COLO829 (cell line): ENCODE measurements at regions not wholly inside any gene's neighbourhood (a gene's known extent, or its start where the extent isn't known, plus 50 kb on each side); places are given as distances from the start of the nearest gene placed in this dataset.

Source experiments
- DNase-seq: peaks from one replicate; pipeline ENCODE4 v3.0.0; 2012; ENCODE audit warnings: low spot score

DNA sequence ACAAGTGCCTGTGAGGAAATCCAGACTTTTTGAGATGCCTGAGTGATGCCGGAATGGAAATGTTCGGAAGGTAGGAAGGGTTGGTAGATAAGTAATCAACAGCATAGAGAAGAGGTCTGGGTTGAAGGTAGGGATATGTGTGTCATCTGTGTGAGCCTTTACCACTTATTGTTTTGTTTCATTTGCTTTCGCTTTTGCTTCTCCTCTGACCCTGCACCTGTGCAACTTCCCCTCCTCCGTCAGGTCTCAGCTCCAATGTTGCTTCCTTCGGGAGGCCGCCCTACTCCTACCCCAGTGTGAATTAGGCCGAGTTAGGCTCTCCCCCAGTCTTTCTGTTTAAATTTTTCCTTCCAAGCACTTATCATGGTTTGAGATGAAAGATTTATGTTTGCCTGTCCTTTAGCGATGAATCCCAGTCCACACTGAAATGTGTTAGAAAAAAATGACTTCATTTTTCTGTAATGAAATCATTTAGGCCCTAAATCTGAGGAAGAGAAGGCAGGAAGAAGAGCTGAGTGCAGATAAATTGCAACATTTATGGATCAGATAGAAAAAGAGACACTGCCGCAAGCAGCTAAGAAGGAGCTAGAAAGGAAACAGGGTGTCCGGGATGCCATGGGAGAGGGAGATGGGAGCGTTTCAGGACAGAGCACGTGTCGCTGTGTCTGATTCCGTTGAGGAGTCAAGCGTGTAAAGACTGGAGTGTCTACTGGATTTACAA, 139.6 kb upstream of the PELI1 start:
- no peak for DNase-seq

DNA sequence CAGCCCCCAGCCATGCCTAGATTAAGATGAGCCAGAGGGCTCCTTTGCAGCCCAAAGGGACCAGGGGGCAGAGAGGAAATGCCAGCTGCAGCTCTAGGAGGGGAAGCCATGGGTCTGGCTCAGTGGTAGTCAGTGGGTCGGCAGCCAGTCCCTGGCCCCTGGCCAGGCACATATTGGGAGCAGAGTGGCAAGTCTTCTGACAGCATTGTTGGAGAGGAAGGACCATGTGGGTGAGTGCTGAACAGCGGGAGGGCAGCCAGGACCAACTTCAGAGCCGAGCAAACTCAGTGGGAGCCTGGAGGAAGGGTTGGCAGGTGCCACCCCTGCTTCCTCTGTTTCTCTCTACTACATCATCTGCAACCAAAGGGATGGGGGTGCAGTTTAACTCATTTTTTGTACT, 140.5 kb upstream of the PELI1 start:
- DNase-seq: no peak

DNA sequence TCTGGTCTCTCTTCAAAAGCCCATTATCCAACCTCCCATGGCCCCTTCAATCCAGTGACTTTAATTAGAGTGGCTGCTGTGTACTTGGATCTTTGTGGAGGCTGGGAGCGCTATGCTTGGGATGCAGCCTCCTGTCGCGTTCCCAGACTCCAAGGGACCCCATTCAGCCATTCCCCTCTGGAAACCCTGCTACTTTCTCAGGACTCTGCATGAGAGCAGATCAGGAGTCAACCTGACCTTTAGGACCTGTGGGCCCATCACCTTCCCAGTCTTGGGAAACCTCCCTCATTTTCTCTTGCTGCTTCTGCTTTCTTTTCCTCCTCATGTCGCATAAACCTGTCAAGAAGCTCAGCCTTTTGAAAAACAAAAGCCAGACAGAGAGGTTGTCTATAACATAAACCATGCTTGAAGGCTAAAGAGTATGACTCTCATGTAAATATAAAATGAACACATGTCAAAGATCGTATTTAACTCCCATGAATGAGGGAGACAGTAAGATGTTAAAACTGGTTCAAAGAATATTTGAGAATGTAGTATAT, 143.1 kb upstream of the PELI1 start:
- no peak for DNase-seq

DNA sequence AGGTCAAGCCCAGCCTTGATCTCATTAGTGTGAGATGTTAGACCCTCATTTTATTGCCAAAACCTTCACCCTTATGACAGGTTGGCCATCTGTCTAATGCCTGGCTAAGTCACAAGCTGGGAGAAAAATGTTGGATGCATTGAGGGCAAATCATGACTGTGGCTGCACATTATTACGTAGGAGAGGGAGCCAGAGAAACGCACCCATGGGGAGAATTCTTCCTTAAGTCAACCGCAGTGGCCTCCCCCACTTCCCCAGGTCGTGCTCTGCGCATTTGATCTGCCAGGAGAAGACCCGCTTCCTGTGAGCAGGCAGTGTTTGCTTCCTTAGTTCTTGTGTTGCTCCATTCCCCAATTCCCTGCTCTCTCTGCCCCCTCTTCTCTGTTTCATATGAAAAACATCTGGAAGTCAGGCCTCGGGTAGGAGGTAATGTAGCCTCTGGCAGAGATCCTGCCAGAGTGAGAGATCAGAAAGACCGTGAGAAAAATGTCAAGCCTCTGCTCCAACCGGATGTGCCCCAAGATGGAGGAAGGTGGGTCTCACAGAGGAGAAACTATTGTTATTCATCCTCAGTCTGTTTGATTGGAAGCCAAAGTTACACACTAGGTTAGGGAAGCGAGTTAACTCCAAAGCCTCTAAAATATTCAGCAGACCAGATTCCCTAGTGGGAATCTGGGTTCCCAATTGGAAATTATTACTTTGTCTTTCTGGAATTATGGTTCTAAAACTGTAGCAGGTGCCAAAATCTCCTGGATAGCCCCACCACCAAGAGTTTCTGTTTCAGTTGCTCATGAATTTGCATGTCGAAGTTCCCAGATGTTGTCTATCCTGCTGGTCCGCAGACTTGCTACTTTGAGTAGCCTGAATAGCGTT, 144.3 kb upstream of the PELI1 start:
- DNase-seq: no peak

DNA sequence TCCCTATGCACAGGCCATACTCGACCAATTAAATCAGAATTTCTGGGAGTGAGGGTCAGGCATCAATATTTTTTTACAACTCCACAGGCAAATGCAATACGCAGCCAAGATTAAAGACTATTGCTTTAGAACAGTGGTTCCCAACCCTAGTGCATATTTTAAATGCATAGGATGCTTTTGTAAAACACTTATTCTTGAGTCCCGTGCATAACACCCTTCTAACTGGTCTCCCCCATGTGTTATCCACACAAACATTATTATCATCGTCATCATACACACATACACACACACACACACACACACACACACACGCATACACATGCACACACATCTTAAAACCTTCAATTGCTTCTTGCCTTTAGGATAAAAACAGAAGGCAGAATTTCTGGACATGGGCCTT, 145.0 kb upstream of the PELI1 start:
- DNase-seq: no peak

DNA sequence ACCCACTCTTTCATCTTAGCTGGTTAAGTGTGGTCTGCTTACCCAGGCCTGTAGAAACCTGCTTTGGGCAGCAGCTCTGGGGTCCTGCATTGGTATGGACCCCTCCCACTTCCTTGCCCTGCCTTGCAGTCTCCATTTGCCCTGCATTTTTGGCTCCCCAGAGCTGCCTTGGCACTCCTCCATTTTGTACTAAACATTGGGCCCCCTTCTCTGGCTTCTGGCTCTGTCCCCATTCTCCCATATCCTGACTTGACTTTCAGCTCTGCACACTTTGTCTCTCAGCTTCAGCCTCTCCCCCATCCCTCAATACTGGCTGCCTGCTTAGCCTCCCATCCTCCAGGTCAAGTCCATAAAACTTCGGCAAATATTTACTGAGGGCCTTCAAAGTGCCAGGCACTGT, 145.5 kb upstream of the PELI1 start:
- DNase-seq: no peak

DNA sequence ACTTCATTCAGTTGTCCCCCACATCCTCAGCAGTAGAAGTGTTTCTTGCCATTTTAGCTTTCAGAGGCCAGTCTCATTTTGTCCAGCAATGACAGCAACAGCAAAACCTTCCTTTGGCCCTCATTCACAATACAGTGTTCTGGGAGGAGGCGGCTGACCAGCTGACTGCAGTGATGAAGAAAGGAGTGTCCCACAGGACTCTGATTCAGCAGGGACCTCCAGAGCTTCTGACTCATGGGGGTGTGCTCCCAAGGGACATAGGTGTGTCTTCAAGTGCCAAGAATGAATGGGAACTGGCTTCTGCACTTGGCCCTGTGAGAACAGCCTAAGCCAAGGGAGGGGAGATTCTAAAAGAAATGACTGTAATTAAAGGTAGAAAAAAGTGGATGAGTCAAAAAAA, 147.0 kb upstream of the PELI1 start:
- DNase-seq: peak; percentile 53

DNA sequence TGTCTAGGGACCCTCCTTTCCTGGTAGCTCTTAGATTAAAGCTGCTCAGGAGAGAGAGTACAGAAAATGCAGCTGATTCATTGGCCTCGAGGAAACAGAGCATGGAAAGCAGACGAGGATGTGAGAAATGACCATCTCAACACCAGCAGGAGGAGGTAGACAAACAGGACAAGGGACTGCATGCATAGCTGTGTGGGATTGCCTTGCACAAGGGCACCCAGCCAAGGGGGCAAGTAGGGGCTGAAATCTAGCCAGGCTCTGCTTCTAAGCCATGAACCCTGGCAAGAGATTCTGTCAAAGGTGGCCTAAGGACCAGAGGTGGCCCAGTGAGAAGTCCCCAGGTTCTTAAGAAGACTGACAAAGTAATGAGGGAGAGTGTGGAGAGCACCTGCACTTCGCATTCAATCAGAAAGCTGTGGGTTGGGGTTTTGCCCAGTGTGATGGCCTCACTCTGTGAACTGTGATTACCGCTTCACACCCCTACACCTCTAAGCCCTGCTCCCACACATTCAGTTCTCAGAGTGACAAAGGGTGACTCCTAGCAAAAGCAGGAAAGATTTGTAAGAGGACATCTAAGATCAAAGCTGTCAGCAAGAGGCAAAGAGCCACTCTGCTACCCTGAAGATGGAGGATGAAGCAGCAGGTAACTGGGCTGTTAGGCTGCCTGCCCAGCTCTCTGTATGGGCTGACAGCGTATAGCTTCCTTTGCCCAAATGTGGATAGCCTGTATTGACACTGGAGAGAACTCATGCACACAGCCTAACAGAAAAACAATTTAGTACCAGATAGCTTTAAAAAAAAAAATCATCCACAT, 151.3 kb upstream of the PELI1 start:
- DNase-seq: no peak

DNA sequence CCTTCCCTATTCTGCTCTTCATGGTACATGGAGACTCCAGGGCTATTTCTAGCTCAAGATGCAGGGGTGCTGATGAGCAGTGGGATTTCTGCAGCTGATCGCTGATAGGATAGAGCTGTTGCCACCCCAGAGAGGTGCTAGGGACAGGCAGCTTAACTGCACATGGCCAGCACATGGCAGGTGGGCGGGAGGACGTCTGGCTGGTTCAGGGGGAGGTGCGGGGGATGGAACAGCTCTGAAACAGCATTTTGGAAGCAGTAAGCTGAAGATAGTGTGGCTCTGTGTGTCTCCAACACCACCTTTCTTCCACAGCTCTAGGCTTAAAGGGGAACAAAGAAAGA, 151.9 kb upstream of the PELI1 start:
- no peak for DNase-seq

DNA sequence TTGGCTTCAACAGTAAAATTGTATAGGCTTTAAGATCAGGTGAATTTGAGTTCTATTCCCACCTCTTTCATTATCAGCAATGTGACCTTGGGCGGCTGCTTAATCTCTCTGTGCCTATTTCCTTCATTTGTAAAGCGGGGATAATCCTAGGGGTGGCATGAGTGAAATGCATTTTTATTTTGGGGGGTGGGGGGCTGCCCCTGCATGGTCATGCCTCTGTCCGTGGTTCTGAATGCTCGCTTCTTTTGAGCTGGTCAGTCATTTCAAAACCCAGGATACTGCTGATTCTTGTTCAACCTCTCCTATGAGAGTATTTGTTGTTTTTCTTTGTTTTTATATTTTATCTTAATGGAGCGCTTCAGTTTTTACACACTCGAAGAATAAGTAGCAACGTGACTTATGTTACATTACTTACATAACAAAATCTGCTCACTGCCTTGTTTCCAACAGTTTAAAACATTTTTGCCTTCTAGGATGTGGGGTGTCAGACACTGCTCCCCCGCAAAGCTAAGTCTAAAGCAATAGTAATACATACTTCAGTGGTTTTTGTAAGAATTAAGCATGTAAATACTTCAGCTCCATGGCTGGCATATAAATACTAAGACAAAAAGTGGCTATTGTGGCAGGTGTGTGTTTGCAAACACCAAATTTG, 152.6 kb upstream of the PELI1 start:
- DNase-seq: no peak

DNA sequence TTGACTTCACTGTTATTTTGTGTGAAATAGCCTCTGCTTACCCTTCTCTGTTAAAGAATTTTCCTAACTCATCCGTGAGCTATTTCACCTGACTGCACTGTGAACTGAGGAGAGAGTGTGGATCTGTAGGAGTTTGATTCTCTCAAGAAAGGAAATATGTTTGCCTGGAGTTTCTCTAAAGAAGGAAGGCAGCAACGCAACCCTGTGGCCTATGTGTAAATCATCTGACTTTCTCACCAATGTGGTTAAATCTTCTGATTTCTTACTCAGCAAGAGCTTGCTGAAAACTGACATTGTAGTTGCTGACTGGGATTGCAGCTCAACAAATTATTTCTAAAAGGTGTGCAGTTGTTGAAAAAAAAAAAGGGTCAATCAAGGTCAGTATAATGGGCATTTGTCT, 153.9 kb upstream of the PELI1 start:
- no peak for DNase-seq

DNA sequence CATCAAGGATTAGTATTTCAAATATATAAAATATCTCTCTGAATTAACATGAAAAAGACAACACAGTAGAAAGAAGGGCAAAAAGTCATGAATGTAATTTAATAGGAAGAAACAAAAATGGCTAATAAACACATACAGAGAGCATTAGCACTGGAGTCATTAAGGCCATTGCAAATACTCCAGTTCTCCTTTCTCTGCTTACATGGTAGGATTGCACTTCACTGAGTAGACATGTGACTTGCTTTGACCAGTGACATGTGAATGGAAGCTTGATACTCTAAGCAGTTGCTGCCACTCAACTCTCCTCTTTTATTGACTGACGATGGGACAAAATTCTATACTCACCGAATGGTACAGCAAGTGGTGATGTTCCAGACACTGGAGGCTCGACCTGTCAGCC, 153.9 kb upstream of the LGALSL start:
- no peak for DNase-seq

DNA sequence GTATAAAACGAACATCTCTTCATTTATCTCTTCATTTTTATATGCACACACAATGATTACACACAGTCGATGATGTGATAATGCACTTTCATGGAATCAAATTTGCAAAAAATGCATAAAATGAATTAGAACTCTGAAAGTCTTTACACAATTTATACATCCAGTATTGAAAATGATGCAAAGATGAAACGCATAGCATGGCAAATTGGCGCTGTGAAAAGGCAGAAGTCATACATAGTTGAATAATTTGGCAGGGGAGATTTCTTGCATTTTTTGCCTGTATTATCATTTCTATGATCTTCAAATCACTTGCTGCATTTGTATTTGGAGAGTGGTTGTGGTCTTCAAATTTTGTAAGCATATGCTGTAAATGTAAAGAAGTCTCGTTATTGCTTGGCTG, 150.7 kb upstream of the LGALSL start:
- DNase-seq: no peak

DNA sequence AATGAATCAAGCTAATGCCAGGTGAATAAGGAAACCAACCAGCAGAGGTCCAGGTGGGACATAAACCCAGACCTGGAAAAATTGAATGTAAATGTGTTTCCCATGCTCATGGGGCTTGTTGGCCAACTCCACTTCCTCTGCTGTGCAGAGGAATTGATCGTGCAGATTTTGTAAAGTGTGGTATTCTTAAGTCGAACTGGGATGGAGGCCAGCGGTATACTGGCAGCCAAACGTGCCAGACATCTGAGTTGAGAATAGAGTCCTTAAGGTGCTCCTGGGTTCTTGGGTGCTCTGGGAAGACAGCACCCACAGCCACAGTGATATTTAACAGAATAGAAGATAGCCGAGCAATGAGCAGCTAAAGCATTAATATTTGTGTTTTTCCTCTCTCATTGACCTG, 146.5 kb upstream of the LGALSL start:
- no peak for DNase-seq

DNA sequence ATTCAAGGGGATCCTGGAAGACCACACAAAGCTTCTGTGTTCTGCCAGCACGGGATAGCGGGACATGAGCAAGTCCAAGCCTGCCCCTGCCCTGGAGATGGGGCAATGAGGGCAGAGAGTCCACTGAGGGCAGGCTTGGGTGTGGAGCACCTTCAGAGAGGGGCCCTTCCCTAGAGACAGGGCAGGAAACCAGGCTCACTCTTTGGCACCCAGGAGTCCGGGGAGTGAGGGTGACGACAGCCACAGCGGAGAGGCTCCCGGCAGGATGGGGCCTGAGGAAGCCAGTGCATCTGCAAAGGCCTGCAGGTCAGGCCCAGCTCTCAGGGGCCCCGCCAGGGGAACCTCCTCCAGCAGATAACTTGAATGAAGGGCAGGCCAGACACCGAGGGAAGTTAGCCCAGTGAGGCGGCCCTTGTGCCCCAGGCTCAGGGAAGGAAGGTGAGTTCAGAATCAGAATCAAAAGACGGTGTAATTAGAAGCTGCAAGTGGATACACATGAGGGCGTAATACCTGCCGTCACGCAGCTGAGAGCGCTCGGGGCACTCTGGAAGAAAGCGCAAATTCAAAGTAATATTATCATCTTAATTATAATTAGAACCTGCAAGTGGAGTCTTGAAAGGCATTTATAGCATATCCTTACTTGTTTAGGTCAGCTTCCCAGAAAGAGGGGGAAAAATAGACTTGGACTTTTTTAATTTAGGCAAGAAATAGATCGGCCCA, 142.6 kb upstream of the LGALSL start:
- DNase-seq: no peak

DNA sequence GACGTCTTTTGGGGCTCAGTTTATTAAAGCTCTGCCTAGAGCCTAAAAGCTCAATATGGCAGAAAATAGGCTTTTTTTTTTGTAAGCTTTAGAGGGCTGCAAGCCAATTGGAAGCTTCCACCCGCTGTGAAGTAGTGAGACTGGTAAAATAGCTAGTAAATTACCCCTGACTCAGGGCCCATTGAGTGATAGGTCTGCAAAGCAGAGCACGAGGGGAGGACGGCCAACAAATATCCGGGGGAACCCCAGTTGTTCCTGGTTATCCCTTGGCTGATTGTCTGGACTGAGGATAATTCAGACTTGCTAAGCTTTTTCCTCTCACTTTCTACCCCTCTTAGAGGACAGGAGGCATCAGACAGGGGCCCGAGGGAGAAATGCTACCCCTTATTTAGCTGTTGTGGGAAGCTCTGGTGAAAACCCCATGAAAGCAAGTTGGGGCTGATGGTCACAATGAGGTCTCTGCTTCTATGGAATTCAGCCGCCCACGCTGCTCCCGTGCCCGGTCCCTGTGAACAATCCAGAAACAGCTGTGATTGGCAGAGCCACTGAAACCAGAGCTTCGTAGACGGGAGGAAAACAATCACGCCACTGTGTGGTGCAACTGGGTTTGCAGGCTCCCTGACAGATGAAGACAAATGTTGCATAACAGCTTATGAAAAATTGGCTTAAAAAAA, 141.9 kb upstream of the LGALSL start:
- peak; percentile 94 for DNase-seq

DNA sequence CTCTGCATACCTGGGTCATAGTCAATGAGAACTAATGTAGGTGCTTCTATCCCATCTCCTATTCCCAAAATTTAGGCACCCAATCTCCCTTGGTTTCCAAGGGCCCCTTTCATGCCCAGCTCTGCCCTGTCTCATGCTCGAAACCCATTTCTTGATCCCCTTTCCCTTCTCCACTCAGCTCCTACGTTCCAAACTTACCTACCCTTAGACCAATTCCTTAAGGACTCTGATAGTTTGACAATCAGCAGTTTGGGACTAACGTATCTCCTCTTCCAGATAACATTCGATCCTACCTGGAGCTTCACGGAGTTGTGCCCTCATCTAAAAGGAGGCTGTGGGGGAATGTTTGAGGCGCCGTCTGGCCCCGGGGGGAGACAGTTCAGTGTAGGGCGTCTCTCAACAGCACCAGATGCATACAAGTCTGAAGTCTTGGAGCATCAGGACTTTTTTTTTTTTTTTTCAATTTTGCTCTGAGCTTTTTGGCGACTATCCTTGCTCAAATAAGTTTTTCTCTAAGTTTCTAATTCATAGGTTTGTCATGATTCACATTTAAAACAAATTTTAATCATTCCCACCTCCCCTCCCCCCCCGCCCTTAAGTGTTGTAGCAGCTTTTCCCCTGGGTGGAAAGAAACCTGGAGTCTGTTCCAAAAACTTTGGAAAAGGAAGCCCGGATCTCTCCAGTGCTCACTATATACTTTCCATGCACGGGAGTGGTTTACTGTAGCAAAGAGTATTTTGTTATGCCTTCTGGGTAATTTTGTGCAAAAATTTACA, 141.2 kb upstream of the LGALSL start:
- DNase-seq: no peak

DNA sequence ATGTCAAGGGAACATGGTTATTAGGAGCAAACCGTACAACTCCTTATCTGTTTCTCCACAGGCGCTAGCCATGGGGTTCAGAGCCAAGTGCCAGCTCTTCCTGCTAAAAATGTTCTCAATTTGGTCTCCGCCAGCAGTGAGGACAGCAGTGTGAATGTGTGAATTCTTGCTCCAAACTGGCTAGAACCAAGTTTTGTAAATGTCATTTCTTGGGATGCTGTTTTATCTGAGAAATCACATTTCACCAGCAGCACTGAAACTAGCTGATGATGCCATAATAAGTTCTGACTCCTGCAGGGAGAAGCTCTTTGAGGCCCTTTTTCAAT, 140.6 kb upstream of the LGALSL start:
- DNase-seq: no peak

DNA sequence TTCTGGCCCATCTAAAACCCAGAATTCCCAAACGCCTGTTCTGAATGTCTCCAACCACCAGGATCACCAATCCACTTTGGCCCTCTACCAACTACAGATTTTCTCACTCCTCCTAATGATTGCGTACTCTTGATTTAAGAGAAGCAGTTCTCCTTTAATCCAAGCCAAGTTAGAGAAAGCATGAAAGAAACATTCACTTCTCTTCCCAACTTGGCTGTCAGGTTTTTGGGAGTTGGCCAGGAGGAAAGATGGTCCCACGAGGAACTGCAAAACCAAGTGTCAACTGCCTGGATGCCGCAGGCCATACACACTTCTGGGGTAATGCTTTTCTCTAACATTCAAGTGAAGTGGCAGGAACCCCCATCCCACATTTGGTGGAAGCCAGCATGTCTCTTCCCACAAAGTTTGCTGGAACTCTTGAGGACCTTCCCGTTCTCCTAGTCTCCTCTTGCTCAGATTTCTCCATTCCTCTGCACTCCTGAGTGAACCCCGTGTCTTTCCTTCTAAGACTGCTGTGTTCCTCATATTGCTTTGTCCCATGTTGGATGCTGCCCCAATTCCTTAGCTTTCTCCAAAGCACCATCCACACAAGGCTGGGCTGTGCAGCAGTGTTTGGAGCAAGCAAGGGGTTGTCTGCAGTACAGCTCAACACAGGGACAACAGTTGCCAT, 138.5 kb upstream of the LGALSL start:
- DNase-seq: no peak
